ENCODE measurements at regions not wholly inside any gene's neighbourhood (a gene's known extent, or its start where the extent isn't known, plus 50 kb on each side); places are given as distances from the start of the nearest gene placed in this dataset.

DNA sequence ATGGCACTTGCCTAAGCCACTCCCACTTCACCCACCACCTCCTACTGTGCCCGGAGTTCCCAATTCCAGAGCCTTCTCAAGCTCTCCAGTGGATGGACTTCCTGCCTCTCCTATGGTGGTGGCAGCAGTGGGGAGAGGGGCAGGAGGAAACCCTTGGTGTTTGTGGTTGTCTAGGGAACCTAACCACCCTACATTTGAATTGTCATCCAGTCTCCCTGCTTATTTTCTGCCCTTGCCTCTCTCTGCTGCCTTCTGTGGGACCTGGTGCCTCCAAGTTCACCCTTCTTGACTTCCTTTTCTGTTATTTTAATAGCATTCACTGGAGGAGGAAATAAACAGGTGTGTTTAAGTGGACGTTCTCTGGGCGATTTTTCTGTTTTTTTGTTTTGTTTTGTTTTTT is 50.0 kb upstream of the HPCAL1 start:
- in situ Hi-C loops (cut with HindIII; ENCODE audit: low sequenced_read_pairs) = no loop called here
- no peak for DNase-seq (ENCODE audit: low read depth)
- TF ChIP-seq, protein P1, sequence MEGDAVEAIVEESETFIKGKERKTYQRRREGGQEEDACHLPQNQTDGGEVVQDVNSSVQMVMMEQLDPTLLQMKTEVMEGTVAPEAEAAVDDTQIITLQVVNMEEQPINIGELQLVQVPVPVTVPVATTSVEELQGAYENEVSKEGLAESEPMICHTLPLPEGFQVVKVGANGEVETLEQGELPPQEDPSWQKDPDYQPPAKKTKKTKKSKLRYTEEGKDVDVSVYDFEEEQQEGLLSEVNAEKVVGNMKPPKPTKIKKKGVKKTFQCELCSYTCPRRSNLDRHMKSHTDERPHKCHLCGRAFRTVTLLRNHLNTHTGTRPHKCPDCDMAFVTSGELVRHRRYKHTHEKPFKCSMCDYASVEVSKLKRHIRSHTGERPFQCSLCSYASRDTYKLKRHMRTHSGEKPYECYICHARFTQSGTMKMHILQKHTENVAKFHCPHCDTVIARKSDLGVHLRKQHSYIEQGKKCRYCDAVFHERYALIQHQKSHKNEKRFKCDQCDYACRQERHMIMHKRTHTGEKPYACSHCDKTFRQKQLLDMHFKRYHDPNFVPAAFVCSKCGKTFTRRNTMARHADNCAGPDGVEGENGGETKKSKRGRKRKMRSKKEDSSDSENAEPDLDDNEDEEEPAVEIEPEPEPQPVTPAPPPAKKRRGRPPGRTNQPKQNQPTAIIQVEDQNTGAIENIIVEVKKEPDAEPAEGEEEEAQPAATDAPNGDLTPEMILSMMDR (IDR thresholded peaks at IDR 0.05; ENCODE audit: low read depth, low read length, missing control alignments) = no peak
- H3K4me3 ChIP-seq (ENCODE audit: low read depth, low read length) = no peak overlapping the region
